Activated CD4-positive, alpha-beta T cell treated with anti-CD3 and anti-CD28 coated beads, Interleukin-2, amount 50 U/mL, for 48 hours (primary cell): ENCODE measurements at regions not wholly inside any gene's neighbourhood (a gene's known extent, or its start where the extent isn't known, plus 50 kb on each side); places are given as distances from the start of the nearest gene placed in this dataset.
"Not testable (repeated sequence)": the region's sequence is repeated elsewhere in the genome, so short reads cannot be mapped to it uniquely, and the experiment has no call there.

ENCODE experiments used
- DNase-seq, 2 experiments: peaks; one replicate each; pipeline ENCODE4 v3.0.0-alpha.2; 2020

DNA sequence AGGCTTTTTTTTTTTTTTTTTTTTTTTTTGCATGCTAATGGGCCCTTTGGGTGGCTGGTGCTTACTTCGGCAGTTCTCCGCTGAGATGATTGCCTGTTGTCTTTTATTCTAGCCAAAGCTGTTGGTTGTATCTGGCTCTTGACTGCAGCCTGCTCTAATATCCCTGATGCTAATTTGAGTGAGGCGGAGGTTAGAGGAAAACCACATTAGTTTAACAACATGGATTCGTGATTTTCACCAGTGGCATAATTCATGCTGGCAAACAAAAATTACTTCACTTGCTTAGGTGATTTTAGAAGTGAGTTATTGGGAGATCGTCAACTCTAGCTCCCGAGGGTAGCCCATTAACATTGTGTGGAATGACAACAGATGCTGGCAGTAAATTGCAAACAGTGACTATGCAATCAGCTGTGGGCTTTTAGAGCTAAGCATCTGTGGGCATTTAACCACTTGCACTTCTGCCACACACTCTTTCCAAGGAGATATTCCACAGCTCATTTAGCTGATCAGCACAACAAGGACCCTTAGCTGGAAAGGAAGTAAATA is 97.6 kb upstream of the ZDHHC17 start:
- DNase-seq: no peak

DNA sequence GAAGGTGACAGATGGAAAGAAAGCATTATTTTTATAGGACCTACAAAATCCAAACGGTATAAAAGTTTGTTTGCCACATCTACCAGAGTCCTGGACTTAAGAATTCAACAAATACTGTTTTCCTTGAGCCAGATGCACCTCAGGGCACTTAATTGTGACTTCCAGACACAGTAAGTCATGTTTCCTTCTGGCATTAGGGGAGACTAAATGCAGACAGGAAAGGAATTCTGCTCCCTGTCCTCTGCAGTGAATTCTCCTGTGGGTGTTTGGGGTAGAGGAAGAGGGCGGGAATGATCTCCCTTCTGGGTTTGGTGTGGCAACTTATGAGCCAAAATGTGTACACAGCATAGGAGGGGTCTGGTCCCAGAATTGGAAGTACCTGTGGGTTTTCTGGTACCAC is 93.9 kb upstream of the ZDHHC17 start:
- no peak for DNase-seq

DNA sequence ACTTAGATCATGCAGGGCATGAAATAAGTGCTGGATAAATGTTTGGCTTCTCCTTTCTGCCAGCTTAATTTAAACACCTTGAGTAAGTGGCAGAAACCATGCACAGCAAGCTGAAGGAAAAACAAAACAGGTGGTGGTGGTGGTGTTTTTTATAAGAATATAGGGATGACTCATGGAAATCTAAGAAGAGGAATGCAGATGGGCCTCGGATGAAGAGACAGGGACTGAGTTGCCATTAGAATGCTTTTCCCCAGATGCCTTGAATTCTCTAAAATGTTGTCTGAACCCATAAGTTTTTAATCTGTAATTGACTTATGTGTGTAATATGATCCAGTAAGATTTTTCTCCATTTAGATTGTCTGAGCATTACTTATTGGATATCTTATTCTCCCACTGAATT is 93.1 kb upstream of the ZDHHC17 start:
- no peak for DNase-seq

DNA sequence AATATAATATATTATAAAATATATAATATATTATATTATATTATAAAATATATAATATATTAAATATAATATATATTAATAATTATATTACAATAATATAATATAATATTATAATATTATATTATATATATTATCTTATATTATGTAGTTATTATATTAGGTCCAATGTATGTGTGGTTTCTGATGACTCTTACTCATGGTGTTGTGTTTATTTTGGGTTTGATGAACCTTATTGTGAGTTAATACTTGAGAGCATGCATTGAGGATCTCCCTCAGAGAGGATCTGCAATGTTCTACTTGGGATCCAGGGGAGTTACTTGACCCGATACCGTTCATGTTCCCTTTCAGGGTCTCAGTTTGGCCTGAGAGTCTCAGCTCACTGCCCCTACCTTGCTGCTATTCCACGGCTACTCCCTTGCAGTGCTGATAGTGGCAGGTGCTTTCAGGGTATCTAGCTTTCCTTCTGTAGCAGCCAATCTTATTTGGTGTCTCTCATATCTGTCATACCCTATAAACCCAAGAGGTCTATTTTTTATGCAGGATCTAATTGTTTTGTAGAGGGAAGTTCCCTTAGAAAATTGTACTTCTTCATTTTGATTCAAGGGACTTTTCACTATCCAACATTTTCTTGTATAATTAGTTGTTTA is 89.1 kb upstream of the ZDHHC17 start:
- DNase-seq: no peak

DNA sequence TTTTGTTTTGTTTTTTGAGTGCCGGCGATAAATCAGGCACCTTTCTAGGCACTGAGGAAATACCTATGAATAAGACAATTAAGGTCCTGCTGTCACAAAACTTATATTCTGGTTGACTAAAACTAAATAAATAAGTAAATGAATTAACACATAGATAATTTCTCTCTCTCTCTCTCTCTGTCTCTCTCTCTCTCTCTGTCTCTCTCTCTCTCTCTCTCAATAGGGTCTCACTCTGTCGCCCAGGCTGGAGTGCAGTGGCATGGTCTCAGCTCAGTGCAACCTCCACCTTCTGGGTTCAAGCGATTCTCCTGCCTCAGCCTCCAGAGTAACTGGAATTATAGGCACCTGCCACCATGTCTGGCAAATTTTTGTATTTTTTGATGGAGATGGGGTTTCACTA is 87.7 kb upstream of the ZDHHC17 start:
- not testable (repeated sequence) for DNase-seq

DNA sequence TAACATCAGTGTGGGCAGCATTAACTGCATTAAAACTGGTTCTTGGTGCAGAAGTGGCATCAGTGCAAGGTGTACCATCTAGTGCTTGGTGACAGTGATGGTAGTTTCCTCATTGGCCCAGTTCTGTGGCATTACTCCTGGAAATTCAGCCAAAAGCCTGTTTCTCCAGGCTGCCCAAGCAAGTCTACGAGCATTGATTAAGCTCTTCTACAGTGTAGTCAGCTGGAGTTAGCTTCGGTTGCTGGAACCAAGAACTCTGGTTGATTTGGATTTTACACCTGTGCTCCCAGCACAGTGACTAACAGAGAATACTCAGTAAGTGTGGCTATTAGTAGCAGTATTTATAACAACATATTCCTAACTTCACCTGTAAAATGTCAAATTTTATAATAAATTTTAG is 84.9 kb upstream of the ZDHHC17 start:
- DNase-seq: no peak

DNA sequence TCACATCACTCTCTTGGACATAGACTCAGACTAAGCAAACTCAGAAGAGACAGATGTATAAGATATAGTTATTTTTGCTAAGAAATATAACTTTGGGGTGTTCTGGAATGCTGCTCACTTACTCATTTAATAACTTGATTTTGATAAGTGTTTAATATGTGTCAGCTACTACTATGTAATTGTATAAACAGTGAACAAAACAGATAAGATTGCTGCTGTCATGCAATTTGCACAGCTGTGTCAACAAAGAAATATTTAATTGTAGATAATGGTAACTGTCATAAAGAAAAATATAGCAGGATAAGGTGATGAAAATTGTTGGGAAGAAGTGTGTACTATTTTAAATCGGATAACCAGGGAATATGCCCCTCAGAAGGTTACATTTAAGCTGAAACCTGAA is 84.1 kb upstream of the ZDHHC17 start:
- DNase-seq: no peak

DNA sequence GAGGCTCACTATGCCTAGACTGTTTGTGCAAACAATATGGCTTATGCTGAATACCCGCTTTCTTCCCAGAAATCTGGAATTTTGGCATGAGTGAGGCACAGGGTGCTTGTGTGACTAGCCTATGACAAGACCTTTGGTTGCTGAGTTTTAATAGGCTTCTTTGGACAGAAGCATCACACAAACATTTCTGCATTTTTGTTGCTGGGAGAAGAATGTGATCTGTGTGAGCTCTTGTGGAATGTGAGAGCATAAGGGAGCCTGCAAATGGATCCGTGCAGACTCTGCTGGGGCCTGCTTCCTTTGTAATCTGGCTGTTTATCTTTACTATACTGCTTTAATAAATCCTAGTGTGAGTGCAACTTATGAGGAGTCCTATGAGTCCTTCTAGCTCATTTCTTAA is 83.0 kb upstream of the ZDHHC17 start:
- no peak for DNase-seq

DNA sequence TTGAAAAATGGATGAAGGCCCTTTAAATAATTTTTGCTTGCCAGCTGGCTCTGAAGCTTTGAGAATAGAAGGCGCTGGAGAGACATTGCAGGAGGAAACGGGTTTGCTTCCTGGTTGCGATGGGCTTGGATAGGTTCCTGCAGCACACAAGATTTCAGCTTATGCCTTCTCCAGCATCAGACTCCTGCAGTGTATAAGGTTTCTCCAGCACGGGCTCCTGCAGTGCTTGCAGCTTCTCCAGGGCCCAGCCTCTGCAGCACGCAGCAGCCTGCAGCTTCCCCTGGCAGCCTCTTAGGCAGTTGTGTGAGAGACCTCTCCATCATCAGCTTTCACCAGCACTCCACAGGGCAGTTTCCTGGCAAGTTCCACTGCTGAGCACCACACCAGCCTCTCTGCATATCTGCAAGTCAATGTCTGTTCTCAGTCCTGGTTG is 78.7 kb upstream of the ZDHHC17 start:
- no peak for DNase-seq

DNA sequence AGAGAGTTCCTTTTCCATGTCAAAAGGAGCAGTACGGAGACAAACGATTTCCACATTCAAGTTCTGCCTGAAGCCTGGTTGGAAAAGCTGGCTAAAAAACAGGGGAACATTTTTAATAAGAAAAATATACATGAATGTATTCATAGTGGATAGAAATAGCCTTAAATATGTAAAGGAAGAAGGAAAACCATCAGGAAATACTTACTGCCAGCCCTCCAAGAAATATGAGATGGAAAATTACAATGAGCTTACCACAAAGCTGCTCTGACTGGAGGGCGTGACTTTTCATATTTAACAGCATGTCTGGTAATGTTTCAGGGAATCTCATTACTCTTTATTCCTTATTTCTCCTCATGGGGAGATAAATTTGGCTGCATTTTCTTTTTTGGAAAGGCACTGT is 75.9 kb upstream of the ZDHHC17 start:
- DNase-seq: no peak

DNA sequence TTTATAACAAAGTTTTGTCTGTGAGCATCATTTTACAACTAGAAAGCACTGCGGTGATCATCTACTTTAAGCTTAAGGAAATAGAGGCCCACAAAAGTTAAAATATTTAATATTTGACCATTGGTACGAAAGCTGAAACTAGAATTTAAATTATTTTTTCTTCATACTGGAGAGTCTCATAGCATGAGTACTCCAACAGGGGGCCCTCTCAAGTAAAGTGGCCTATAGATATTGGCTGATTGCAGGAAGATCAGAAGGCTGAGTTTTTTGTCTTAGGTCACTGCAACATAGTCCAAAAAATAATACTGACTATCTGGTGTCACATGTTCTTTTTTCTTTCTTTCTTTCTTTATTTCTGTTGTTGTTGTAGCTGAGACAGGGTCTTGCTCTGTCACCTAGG is 75.3 kb upstream of the ZDHHC17 start:
- DNase-seq: no peak

DNA sequence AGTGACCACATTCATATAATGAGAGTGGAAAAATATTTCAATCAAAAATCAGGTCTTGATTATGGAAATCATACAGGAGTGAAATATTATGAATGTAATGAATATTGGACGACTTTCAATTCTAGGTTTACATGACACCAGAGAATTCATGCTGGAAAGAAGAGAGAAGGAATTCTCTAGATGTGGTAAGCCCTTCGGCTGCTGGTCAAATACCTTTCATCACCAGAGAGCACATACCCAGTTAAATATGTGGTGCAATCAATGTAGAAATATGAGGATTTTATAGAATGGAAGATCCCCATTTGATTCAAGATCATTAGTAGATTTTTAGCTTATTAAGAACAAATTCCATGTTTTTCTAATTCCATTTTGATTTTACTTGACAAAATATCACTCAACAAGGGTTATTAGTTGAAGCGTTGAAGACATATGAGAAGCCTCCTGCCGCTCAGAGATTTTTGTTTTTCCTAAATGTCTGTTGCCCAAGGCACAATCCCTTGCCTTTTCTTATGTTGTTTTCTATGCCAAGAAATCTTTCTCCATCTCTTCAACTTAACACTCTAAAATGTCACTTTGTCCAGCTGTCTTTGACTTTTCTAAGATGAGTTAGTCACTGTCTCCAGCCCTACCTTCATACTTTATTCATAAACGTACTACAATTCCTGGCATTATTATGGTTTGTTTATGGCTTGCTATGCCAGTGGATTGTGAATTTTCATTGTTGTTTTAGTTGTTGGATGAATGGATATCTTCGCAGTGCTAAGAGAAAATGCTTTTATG is 72.8 kb upstream of the ZDHHC17 start:
- DNase-seq: no peak

DNA sequence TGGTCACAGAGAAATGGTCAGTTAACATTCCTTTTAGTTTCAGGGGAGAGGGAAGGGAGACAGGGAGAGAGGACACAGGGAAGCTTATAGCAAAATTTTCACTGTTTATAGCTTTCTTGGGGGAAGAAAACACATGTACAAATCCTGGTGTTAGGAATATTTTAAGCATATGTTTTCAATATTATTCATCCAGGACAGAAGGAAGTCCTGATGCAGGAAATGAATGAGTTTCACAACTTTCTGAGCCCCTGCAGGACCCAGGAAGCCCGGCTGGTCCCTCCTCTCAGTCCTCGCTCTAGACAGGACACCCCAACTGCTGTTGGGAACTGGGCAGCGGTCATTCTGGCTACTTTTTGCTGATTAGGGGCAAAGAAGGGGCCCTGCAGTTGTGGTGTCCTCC is 71.1 kb upstream of the ZDHHC17 start:
- no peak for DNase-seq

DNA sequence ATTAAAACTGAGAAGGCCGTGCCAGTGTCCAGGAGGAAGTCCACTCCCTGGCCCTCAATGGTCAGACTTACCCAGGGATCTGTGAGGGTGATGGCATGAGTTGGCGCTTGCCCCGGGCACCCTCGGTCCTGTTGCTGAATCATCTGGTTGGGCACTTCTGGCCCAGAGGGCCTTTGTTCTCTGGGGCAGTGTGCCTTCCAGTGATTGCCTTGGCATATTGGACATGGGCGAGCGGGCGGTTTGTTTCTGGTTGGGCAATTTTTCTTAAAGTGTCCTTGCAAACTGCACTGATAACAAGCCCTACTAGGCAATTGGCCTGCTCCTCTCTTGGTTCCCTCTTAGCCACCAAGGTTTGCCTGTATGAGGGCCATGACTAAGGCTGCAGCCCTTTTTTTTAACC is 69.5 kb upstream of the ZDHHC17 start:
- DNase-seq: no peak

DNA sequence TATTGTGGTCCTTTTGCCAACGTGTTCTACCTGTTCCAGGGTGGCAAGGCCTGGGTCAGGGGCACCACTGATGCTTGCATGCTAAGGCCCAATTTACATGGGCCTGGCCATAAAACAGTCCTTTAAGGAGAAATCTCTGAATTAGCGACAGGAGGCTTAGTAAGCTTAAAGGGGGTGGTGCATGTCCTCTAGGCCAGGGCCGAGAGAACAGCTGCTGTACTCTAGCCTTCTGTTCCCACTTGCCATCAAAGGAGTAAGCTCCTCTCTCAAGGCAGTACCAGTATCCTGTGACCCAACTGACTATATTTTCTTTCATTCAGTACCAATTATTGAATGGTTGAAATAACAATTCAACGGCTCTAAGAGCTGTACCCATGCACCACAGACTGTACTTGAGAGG is 67.7 kb upstream of the ZDHHC17 start:
- no peak for DNase-seq

DNA sequence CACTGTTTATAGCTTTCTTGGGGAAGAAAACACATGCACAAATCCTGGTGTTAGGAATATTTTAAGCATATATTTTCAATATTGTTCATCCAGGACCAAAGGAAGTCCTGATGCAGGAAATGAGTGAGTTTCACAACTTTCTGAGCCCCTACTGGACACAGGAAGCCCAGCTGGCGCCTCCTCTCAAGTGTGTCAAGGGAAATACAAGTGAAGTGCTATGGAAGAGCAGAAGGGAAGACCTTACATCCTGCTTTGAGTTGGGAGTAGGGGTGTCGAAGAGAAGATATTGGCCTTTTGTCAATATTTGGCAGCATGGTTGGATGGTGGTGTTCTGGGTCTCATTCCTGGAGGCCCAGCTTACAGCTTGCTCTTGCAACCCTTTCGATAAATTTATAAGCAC is 66.1 kb upstream of the ZDHHC17 start:
- DNase-seq: no peak

DNA sequence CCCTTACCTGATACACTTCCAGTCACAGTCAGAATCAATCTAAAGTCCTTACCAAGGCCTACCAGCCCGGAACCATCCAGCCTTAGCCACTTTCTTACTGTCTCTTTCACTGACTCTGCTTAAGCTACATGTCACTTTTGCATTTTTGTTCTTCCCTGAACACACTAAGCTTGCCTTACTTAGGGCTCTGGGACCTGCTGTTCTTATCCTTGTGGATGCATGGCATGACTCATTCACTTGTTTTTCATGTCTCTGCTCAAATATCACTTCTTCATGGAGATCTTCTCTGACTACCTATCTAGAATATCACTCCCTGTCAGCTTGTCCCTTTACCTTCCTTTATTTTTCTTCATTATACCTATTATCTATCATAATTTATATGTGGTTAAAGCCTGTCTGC is 65.6 kb upstream of the ZDHHC17 start:
- no peak for DNase-seq

DNA sequence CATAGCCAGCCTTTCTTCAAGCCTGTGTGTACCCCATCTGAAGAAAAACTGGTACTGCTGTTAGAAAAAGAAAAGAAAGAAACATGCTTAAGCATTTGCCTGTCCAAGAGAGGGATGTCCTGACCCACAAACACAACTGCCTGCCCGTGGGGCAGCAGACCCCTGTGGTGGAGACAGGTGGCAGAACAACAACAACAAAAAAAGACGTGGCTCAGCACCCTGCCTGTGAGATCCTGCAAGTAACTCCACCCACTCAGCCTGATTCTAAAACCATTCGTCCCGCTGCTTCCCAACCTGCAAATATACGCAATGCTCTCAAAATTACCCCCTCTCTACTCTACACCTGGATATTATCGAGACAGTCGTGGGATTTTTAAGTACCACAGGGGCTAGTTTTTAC is 64.9 kb upstream of the ZDHHC17 start:
- DNase-seq: no peak

DNA sequence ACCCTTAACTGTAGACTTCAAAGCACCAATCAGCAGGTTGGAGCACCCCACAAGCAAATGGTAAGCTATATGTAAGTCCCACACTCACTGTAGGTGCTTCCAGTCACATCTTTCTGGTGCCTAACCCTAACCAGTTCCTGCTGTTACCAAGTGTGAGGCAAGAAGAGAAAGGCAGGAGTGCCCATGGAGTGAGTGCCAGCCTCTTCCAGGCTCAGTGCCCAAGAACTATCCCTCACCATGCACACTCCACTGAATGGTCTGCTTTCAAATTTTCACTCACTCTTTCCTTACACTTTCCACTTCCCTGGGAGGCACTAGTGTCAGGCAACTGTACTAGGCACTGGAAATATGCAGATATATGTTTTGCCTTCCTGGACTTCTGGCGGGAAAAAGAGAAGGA is 62.2 kb upstream of the ZDHHC17 start:
- no peak for DNase-seq

DNA sequence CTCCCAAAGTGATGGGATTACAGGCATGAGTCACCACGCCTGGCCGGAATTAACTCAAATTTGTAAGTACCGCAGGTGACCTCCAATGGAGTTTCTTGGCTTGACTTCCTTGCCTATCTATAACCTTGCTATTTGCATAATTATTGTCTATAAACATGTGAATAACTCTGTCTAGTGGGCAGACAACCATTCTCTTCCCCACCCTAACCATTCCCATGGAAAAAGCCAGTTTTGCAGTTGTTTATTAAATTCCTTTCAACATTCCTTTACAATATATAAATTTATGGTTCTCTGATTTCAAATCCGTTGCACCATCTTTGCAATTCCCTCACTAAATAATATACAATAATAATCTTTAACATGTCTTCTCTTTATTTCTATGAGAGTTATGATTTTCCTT is 61.0 kb upstream of the ZDHHC17 start:
- DNase-seq: no peak

DNA sequence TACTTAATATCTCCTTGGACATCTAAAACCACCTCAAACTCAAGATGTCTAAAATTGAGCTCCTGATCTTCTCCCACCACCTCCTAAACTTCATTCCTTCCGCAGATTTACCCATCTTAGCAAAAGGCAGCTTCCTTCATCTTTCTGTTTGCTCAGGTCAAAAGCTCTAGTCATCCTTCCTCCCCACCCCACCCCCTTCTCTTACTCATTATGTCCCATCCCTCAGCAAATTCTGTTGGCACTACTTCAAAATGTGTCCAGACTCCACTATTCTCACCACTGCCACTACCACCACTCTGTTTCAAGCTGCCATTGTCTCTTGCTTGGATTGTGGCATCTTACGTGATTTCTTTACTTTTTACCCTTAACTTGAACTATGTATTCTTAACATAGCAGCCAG is 59.2 kb upstream of the ZDHHC17 start:
- DNase-seq: no peak

DNA sequence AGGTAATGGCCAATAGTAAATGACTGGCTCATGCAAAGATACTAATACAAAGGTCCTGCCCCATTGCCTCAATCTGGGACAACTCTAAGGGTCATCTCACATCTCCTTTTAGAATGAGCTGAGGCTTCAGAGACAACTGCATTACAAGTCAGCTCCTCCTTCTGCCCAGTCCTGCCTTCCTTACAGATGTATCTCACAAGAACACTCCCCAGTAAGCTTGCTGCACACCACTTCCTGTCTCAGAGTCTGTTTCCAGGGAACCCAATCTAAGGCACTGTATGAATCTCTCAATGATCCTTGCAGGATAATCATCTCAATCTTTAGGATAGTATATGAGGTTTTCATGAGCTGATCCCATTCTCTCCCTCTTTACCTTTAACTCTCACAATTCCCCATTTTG is 57.8 kb upstream of the ZDHHC17 start:
- DNase-seq: no peak

DNA sequence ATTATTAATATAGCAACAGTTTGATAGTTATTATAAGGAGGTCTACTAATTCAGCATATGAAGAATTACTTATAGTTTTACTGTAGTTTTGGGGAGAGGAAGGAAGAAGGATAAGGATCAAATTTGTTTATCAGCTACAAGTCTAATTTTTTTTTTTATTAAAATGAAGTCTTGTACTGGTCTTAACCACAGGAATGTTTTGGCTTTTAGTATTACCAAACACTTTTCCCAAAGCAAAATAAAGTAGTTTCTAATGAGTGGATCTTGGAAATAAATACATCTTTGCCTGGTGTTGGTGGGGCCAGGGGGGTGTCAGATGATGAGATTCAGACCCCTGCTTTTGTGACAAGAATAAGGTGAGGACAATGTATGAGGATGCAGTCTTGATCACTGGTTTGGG is 57.2 kb upstream of the ZDHHC17 start:
- DNase-seq: no peak

DNA sequence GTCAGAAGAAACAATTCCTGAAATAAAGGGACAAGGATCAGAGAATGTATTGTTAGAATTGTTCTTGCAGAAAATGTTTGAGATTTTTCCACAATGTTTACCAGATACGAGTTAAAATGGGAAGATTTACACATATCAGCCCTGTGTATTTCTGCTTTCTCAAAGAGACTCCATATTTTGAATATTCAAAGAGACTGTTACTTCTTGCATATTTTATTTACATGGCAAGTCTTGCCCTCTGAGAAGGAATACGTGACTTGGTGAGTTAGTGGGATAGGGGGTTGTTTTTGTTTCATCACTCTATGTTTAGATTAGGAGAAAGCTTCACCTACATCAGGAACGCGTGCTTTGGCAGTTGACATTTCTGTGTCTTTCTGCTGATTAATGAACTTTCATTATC is 56.1 kb upstream of the ZDHHC17 start:
- no peak for DNase-seq

DNA sequence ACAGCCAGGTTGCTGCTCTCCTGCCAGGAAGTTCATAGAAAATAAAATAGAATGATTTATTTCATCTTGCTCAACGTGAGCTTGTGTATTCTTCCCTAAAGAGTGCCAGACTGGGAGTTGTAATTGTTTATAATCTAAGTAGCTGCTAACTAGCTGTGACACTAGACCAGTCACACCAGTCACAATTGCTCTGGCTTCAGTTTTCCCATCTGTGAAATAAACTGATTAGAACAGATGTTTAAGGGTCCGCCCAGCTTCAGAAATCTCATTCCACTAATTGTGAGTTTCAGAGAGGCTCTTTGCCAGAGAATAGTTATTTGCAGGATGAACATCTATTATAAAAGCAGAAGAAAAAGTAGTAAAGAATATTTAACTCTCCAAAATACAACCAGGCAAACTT is 55.6 kb upstream of the ZDHHC17 start:
- DNase-seq: no peak
